Upper lobe of right lung (tissue), 1 donor: ENCODE measurements at regions not wholly inside any gene's neighbourhood (a gene's known extent, or its start where the extent isn't known, plus 50 kb on each side); places are given as distances from the start of the nearest gene placed in this dataset.

Experiments used
- ATAC-seq: fragments of 200-7000 bp; cut with Tn5 transposase; one replicate; pipeline ENCODE4 v1.9.1; 2020; ENCODE audit warnings: mild to moderate bottlenecking, moderate library complexity
- DNase-seq: peaks from one replicate; pipeline ENCODE4 v3.0.0-alpha.2; 2020
- H3K27ac ChIP-seq: fragments of 200-600 bp; one replicate; pipeline ENCODE4 v1.8.0; 2022
- H3K27me3 ChIP-seq: fragments of 200-600 bp; one replicate; pipeline ENCODE4 v1.8.0; 2022; ENCODE audit warnings: mild to moderate bottlenecking
- H3K36me3 ChIP-seq: fragments of 200-600 bp; one replicate; pipeline ENCODE4 v1.8.0; 2022
- H3K4me1 ChIP-seq: fragments of 200-600 bp; one replicate; pipeline ENCODE4 v1.8.0; 2022
- H3K4me3 ChIP-seq: fragments of 200-600 bp; one replicate; pipeline ENCODE4 v1.8.0; 2022; ENCODE audit warnings: mild to moderate bottlenecking
- H3K9me3 ChIP-seq: fragments of 200-600 bp; one replicate; pipeline ENCODE4 v1.8.0; 2022
- intact Hi-C: fragments of 100-400 bp; cut with DNase I; formaldehyde crosslinking; loops from one replicate; pipeline ENCODE4 v1.11.0; 2022
- TF ChIP-seq, protein P1 (sequence below): fragments of 200-600 bp; IDR thresholded peaks from one replicate; pipeline ENCODE4 v1.8.0; 2022; ENCODE audit warnings: antibody characterized with exemption
- donor health status: DM: no; HTN: yes; CAD: no; lungs with severe emphysema.

DNA sequence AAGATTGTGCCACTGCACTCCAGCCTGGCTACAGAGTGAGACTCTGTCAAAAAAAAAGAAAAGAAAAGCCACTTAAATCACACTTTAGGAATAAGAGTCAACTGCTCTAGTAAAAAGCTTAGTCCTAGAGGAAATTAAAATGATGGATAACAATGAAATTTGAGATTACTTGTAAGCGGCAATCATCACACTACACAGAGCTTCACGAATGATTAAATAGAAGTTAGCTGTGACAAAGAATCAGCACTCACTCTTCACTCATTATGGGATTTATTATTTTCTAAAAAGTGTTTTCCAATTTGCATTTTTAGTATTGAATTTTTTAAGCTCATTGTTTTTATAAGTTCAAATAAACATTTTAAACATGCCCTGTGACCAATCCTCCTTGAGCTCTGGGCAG lies 718.0 kb downstream of the UTRN start:
- intact Hi-C loops: no loop called here
- DNase-seq (no peak), ATAC-seq (no peak)
- TF ChIP-seq, protein P1, sequence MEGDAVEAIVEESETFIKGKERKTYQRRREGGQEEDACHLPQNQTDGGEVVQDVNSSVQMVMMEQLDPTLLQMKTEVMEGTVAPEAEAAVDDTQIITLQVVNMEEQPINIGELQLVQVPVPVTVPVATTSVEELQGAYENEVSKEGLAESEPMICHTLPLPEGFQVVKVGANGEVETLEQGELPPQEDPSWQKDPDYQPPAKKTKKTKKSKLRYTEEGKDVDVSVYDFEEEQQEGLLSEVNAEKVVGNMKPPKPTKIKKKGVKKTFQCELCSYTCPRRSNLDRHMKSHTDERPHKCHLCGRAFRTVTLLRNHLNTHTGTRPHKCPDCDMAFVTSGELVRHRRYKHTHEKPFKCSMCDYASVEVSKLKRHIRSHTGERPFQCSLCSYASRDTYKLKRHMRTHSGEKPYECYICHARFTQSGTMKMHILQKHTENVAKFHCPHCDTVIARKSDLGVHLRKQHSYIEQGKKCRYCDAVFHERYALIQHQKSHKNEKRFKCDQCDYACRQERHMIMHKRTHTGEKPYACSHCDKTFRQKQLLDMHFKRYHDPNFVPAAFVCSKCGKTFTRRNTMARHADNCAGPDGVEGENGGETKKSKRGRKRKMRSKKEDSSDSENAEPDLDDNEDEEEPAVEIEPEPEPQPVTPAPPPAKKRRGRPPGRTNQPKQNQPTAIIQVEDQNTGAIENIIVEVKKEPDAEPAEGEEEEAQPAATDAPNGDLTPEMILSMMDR: no peak
- no peaks in the 10 kb centered on the region for H3K27me3 ChIP-seq
- no peak overlapping the region for H3K27ac ChIP-seq
- no peak overlapping the region for H3K4me3 ChIP-seq
- H3K9me3 ChIP-seq: no peaks in the 10 kb centered on the region
- no peaks in the 10 kb centered on the region for H3K36me3 ChIP-seq
- H3K4me1 ChIP-seq: no peaks in the 10 kb centered on the region

DNA sequence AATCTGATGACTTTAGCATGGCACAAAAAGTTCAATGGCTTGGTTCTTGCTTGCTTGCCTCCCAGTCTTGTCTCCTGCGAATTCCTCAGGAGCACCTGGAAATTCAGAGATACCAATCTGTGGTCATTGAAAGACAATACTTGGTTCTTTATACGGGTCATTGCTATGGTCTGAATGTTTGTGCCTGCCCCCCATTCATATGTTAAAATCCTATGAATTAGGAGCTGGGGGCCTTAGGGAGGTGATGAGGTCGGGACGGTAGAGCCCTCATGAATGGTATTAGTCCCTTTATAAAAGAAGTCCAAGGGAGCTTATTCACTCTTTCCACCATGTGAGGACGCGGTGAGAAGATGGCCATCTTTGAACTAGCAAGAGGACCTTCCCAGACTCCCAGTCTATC lies 721.8 kb downstream of the UTRN start:
- Histone ChIP-seq H3K9me3 (no peaks in the 10 kb centered on the region), H3K27ac (no peak overlapping the region), H3K36me3 (no peaks in the 10 kb centered on the region), H3K4me3 (no peak overlapping the region), H3K27me3 (no peaks in the 10 kb centered on the region), H3K4me1 (no peaks in the 10 kb centered on the region)
- no peak for DNase-seq
- TF ChIP-seq, protein P1: no peak
- intact Hi-C loops: no loop called here
- no peak for ATAC-seq

DNA sequence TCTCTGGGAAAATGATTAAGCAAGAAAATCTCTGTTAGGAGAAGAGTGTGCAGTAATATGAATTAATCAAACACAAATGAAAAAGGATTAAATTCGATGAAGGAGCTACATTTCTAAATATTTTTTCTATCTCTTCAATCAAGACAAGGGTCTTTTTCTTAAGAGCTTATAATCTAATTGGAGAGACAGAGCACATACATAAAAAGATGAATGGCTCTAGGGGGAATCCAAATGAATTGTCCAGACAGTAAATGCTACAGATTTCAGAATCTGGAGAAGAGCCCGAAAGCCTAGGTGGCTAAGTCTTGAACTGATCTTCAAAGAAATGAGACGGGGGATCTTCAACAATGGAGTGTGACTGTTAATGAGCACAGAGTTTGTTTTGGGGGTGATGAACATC lies 723.6 kb downstream of the UTRN start:
- H3K27ac ChIP-seq: no peak overlapping the region
- H3K27me3 ChIP-seq: no peaks in the 10 kb centered on the region
- H3K4me1 ChIP-seq: no peaks in the 10 kb centered on the region
- H3K4me3 ChIP-seq: no peak overlapping the region
- TF ChIP-seq, protein P1: no peak
- intact Hi-C loops: no loop called here
- DNase-seq (no peak), ATAC-seq (no peak)
- H3K9me3 ChIP-seq: no peaks in the 10 kb centered on the region
- no peaks in the 10 kb centered on the region for H3K36me3 ChIP-seq

DNA sequence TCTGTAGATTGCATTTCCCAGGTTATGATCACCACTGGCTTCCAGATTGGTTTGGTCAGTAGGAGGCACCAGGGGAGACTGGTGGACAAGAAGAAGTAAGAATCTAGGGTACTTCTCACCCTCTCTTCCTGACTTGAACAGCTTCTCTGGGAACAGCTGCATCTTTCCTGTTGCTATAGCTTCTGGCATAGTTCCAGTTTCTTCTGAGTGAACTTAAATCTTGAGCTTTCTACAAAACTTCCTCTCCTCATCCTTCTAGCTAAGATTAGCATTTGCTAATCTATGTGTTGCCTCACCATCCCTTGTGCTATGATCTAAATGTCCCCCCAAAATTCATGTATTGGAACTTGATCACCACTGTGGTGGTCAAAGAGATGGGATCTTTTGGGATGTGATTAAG lies 724.6 kb downstream of the UTRN start:
- no peak for ATAC-seq
- H3K27me3 ChIP-seq: no peaks in the 10 kb centered on the region
- H3K27ac ChIP-seq: no peak overlapping the region
- TF ChIP-seq, protein P1: no peak
- no peak overlapping the region for H3K4me3 ChIP-seq
- no peak for DNase-seq
- H3K9me3 ChIP-seq: no peaks in the 10 kb centered on the region
- H3K4me1 ChIP-seq: no peaks in the 10 kb centered on the region
- H3K36me3 ChIP-seq: no peaks in the 10 kb centered on the region
- intact Hi-C loops: no loop called here

DNA sequence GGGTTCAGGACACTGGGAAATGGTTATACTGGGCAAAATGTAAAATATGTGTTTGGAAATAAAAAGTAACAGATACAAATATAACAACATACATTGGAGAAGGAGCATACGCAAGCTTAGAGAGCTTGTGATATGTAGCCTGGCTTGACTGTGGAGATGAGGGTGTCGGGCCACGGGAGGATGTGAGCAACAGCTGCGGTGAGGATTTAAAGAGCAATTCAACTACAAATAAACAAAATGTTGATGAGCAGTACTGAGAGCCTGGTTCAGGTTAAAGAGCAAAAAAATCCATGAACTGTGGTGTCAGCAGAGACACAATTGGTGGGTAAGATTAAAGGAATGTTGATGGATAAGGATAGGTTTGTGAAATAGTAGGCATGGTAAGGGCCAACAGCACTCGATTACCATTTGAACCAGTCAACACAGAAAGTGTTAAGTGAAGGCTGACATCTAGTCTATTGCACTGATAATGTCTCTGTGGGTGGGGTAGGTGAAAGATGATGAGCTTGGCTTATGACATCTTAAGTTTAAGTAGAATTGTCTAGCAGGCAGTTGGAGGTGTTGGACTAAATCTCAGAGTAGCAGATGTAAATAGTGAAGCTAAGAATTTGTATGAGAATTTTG lies 723.2 kb downstream of the EPM2A start:
- ATAC-seq: no peak

More for the DNA sequence above, 723.2 kb downstream of the EPM2A start:
- intact Hi-C loops: no loop called here
- Histone ChIP-seq H3K4me1 (no peaks in the 10 kb centered on the region), H3K27me3 (no peaks in the 10 kb centered on the region), H3K9me3 (no peaks in the 10 kb centered on the region), H3K4me3 (no peak overlapping the region), H3K36me3 (no peaks in the 10 kb centered on the region), H3K27ac (no peak overlapping the region)
- TF ChIP-seq, protein P1: no peak
- DNase-seq: no peak
